T-helper 9 cell (primary cell): ENCODE measurements at regions not wholly inside any gene's neighbourhood (a gene's known extent, or its start where the extent isn't known, plus 50 kb on each side); places are given as distances from the start of the nearest gene placed in this dataset.

Source experiments
- DNase-seq: peaks from one replicate; pipeline ENCODE4 v3.0.0-alpha.2; 2020

GRCh38 chr15:57824186-57824585 is 117.7 kb downstream of the POLR2M start:
- DNase-seq = no peak

- DNase-seq = no peak
Measured at GRCh38 chr15:57827021-57827420, 120.5 kb downstream of the POLR2M start.

GRCh38 chr15:57827971-57828370 is 121.5 kb downstream of the POLR2M start:
- DNase-seq = no peak

GRCh38 chr15:57832183-57832582 is 125.7 kb downstream of the POLR2M start:
- DNase-seq = no peak

- no peak for DNase-seq
Measured at GRCh38 chr15:57835119-57835518, 128.6 kb downstream of the POLR2M start.

GRCh38 chr15:57849317-57849716 is 142.8 kb downstream of the POLR2M start:
- no peak for DNase-seq

GRCh38 chr15:57854531-57854930 is 148.0 kb downstream of the POLR2M start:
- DNase-seq = no peak

GRCh38 chr15:57857871-57858270 is 151.4 kb downstream of the POLR2M start:
- DNase-seq = no peak

- DNase-seq = no peak
Measured at GRCh38 chr15:57859130-57859685, 152.7 kb downstream of the POLR2M start.

GRCh38 chr15:57861034-57861638 is 154.6 kb downstream of the POLR2M start:
- DNase-seq = no peak

GRCh38 chr15:57861815-57862586 is 155.5 kb downstream of the POLR2M start:
- DNase-seq = no peak

- DNase-seq = no peak
Measured at GRCh38 chr15:57862761-57863160, 156.2 kb downstream of the POLR2M start.

- DNase-seq = no peak
Measured at GRCh38 chr15:57865294-57865693, 158.8 kb downstream of the POLR2M start.

GRCh38 chr15:57866149-57866736 is 159.7 kb downstream of the POLR2M start:
- DNase-seq = peak; percentile 20

- no peak for DNase-seq
Measured at GRCh38 chr15:57867970-57868798, 161.7 kb downstream of the POLR2M start.

- no peak for DNase-seq
Measured at GRCh38 chr15:57870667-57871066, 164.2 kb downstream of the POLR2M start.

GRCh38 chr15:57872281-57873030 is 165.9 kb downstream of the POLR2M start:
- DNase-seq = no peak

- no peak for DNase-seq
Measured at GRCh38 chr15:57873564-57874209, 167.2 kb downstream of the POLR2M start.

- DNase-seq = no peak
Measured at GRCh38 chr15:57875347-57875746, 168.8 kb downstream of the POLR2M start.

- DNase-seq = no peak
Measured at GRCh38 chr15:57878573-57878972, 172.1 kb downstream of the POLR2M start.

GRCh38 chr15:57881361-57881760 is 174.8 kb downstream of the POLR2M start:
- DNase-seq = no peak

GRCh38 chr15:57881972-57882371 is 175.5 kb downstream of the POLR2M start:
- DNase-seq = no peak
